Natural killer cell (primary cell): ENCODE measurements at regions not wholly inside any gene's neighbourhood (a gene's known extent, or its start where the extent isn't known, plus 50 kb on each side); places are given as distances from the start of the nearest gene placed in this dataset.
"Not testable (repeated sequence)": the region's sequence is repeated elsewhere in the genome, so short reads cannot be mapped to it uniquely, and the experiment has no call there.

ENCODE experiments used
- ATAC-seq, 3 donors: fragments of 150-1000 bp in 2 of 3; fragments of 200-7000 bp in 1 of 3; cut with Tn5 transposase; 1 replicate in 1 of 3; 2 replicates in 2 of 3; pipeline ENCODE4 v1.10.0; 2021; ENCODE audit warnings: mild to moderate bottlenecking in 2 of 3, moderate library complexity in 2 of 3
- DNase-seq, 2 donors: peaks; one replicate each; pipeline versions ENCODE4 v3.0.0 to v3.0.0-alpha.2; 2013 to 2021; ENCODE audit warnings: mixed read lengths in 1 of 2
- H3K27ac ChIP-seq: one replicate; pipeline ENCODE4 v1.5.1; 2013; ENCODE audit warnings: mild to moderate bottlenecking, low read length
- H3K27me3 ChIP-seq: one replicate; pipeline ENCODE4 v1.6.1; 2013; ENCODE audit warnings: low read length; ENCODE audit not compliant: control insufficient read depth, insufficient read depth
- H3K36me3 ChIP-seq: one replicate; pipeline ENCODE4 v1.6.1; 2013; ENCODE audit warnings: low read length; ENCODE audit not compliant: control insufficient read depth, insufficient read depth
- H3K4me1 ChIP-seq: one replicate; pipeline ENCODE4 v1.6.1; 2013; ENCODE audit warnings: low read length; ENCODE audit not compliant: control insufficient read depth, insufficient read depth
- H3K4me3 ChIP-seq: one replicate; pipeline ENCODE4 v1.5.1; 2013; ENCODE audit warnings: low read length
- H3K9me3 ChIP-seq: one replicate; pipeline ENCODE4 v1.6.1; 2013; ENCODE audit warnings: low read length; ENCODE audit not compliant: control insufficient read depth, insufficient read depth
- H3K27ac Mint-ChIP-seq, 2 donors: one replicate each; pipeline ENCODE4 v1.8.0; 2022; ENCODE audit warnings: mild to moderate bottlenecking in 2 of 2, mixed read lengths in 2 of 2, moderate library complexity in 1 of 2
- H3K27me3 Mint-ChIP-seq, 2 donors: one replicate each; pipeline ENCODE4 v1.8.0; 2022; ENCODE audit warnings: low read depth in 2 of 2, mixed read lengths in 2 of 2
- H3K36me3 Mint-ChIP-seq: one replicate; pipeline ENCODE4 v1.8.0; 2022; ENCODE audit warnings: mixed read lengths
- H3K4me1 Mint-ChIP-seq, 2 donors: one replicate each; pipeline ENCODE4 v1.8.0; 2022; ENCODE audit warnings: mixed read lengths in 2 of 2
- H3K4me3 Mint-ChIP-seq: one replicate; pipeline ENCODE4 v1.8.0; 2022; ENCODE audit warnings: mild to moderate bottlenecking, moderate library complexity, mixed read lengths
- H3K9me3 Mint-ChIP-seq, 2 donors: one replicate each; pipeline ENCODE4 v1.8.0; 2022; ENCODE audit warnings: mixed read lengths in 2 of 2
- CTCF ChIP-seq: fragments of 200-600 bp; IDR thresholded peaks from one replicate; pipeline ENCODE4 v1.8.0; 2022; ENCODE audit warnings: antibody characterized with exemption
- WGBS: methylation state at CpG from one replicate; pipeline ENCODE4 v1.1.7; 2013; ENCODE audit warnings: missing lambda C conversion rate; ENCODE audit not compliant: insufficient coverage; 5-methylcytosine and 5-hydroxymethylcytosine counted together
- intact Hi-C: fragments of 100-400 bp; cut with micrococcal nuclease; formaldehyde crosslinking; loops from one replicate; pipeline ENCODE4 v1.14.2; 2022

GRCh38 chr13:78875792-78876580 lies 217.0 kb upstream of the OBI1 start:
- no peak for TF ChIP-seq CTCF
- no peaks in the 10 kb centered on the region for H3K4me1 ChIP-seq
- intact Hi-C loops = no loop called here
- ATAC-seq (no peak), DNase-seq (no peak)
- no peak overlapping the region for H3K4me3 ChIP-seq
- H3K27ac ChIP-seq = no peak overlapping the region
- WGBS = 81% methylated on average over 12 of the region's 12 CpGs
- H3K36me3 Mint-ChIP-seq = no peaks in the 10 kb centered on the region
- no peaks in the 10 kb centered on the region for H3K9me3 ChIP-seq
- H3K27me3 ChIP-seq = no peaks in the 10 kb centered on the region
- H3K9me3 Mint-ChIP-seq = peaks cover 0 to 2% of the 10 kb centered on the region in 2 donors
- H3K27ac Mint-ChIP-seq = no peak overlapping the region
- no peaks in the 10 kb centered on the region for H3K36me3 ChIP-seq
- no peaks in the 10 kb centered on the region for H3K4me1 Mint-ChIP-seq
- no peaks in the 10 kb centered on the region for H3K27me3 Mint-ChIP-seq
- H3K4me3 Mint-ChIP-seq = no peak overlapping the region

GRCh38 chr13:78868991-78869390 lies 210.0 kb upstream of the OBI1 start:
- H3K27me3 Mint-ChIP-seq = no peaks in the 10 kb centered on the region
- Histone ChIP-seq H3K27me3 (no peaks in the 10 kb centered on the region), H3K27ac (no peak overlapping the region), H3K4me3 (no peak overlapping the region), H3K36me3 (no peaks in the 10 kb centered on the region), H3K9me3 (no peaks in the 10 kb centered on the region), H3K4me1 (no peaks in the 10 kb centered on the region)
- no peaks in the 10 kb centered on the region for H3K4me1 Mint-ChIP-seq
- no peak for DNase-seq
- 92% methylated on average over 1 of the region's 1 CpG for WGBS
- no peak overlapping the region for H3K4me3 Mint-ChIP-seq
- no peak overlapping the region for H3K27ac Mint-ChIP-seq
- no peak for ATAC-seq
- intact Hi-C loops = no loop called here
- peaks cover 0 to 3% of the 10 kb centered on the region in 2 donors for H3K9me3 Mint-ChIP-seq
- TF ChIP-seq CTCF = no peak
- H3K36me3 Mint-ChIP-seq = no peaks in the 10 kb centered on the region

GRCh38 chr13:78867655-78868054 lies 208.7 kb upstream of the OBI1 start:
- no peak overlapping the region for H3K4me3 Mint-ChIP-seq
- WGBS = 65% methylated on average over 2 of the region's 3 CpGs
- no peaks in the 10 kb centered on the region for H3K36me3 Mint-ChIP-seq
- peaks cover 0 to 3% of the 10 kb centered on the region in 2 donors for H3K9me3 Mint-ChIP-seq
- H3K27me3 Mint-ChIP-seq = no peaks in the 10 kb centered on the region
- Histone ChIP-seq H3K9me3 (no peaks in the 10 kb centered on the region), H3K27ac (no peak overlapping the region), H3K36me3 (no peaks in the 10 kb centered on the region), H3K4me3 (no peak overlapping the region), H3K27me3 (no peaks in the 10 kb centered on the region), H3K4me1 (no peaks in the 10 kb centered on the region)
- ATAC-seq (no peak), DNase-seq (no peak)
- no peak for TF ChIP-seq CTCF
- intact Hi-C loops = no loop called here
- no peaks in the 10 kb centered on the region for H3K4me1 Mint-ChIP-seq
- H3K27ac Mint-ChIP-seq = no peak overlapping the region

GRCh38 chr13:78866076-78866475 lies 207.1 kb upstream of the OBI1 start:
- H3K27ac Mint-ChIP-seq, H3K4me1 ChIP-seq, H3K27me3 ChIP-seq, ATAC-seq, intact Hi-C loops, H3K36me3 Mint-ChIP-seq, H3K4me1 Mint-ChIP-seq, H3K9me3 ChIP-seq, H3K4me3 Mint-ChIP-seq, H3K4me3 ChIP-seq, H3K27me3 Mint-ChIP-seq, H3K36me3 ChIP-seq, DNase-seq, H3K9me3 Mint-ChIP-seq, H3K27ac ChIP-seq: not testable (repeated sequence)
- WGBS = 67% methylated on average over 6 of the region's 6 CpGs
